ENCODE measurements at regions not wholly inside any gene's neighbourhood (a gene's known extent, or its start where the extent isn't known, plus 50 kb on each side); places are given as distances from the start of the nearest gene placed in this dataset.

GRCh38 chr4:79050541-79050880 lies 111.3 kb upstream of the PAQR3 start:
- Mint-ChIP-seq H3K4me3 (ENCODE audit: unreplicated experiment) (no peak overlapping the region), H3K4me1 (ENCODE audit: insufficient read depth, unreplicated experiment) (no peaks in the 10 kb centered on the region), H3K27ac (ENCODE audit: low read depth, unreplicated experiment) (no peak overlapping the region), H3K36me3 (ENCODE audit: insufficient read depth, unreplicated experiment) (no peaks in the 10 kb centered on the region), H3K27me3 (ENCODE audit: insufficient read depth, unreplicated experiment) (peaks cover 10% of the 10 kb centered on the region), H3K9me3 (ENCODE audit: unreplicated experiment) (no peaks in the 10 kb centered on the region)
- POLR2A ChIA-PET: no interaction called here
- CTCF ChIA-PET: interaction anchor here (0.7 to 1.2 kb wide), 4 partner anchors 8 to 1109 kb away, joined by 3 to 6 read pairs (median 4); no protein-coding TSS in a partner anchor
- BruUV-seq (replicated peaks): no TSS peak
- DNase-seq (ENCODE audit: unreplicated experiment): no peak
- intact Hi-C loops (cut with micrococcal nuclease): no loop called here
- no peak for TF ChIP-seq CTCF (IDR thresholded peaks at IDR 0.05; ENCODE audit: unreplicated experiment)

- BruUV-seq (replicated peaks): no TSS peak
- Mint-ChIP-seq H3K4me3 (ENCODE audit: unreplicated experiment) (no peak overlapping the region), H3K36me3 (ENCODE audit: insufficient read depth, unreplicated experiment) (no peaks in the 10 kb centered on the region), H3K9me3 (ENCODE audit: unreplicated experiment) (no peaks in the 10 kb centered on the region), H3K4me1 (ENCODE audit: insufficient read depth, unreplicated experiment) (no peaks in the 10 kb centered on the region), H3K27me3 (ENCODE audit: insufficient read depth, unreplicated experiment) (peaks cover 10% of the 10 kb centered on the region), H3K27ac (ENCODE audit: low read depth, unreplicated experiment) (no peak overlapping the region)
- DNase-seq (ENCODE audit: unreplicated experiment): no peak
- ChIA-PET POLR2A (no interaction called here), CTCF (interaction anchor here (0.7 to 1.2 kb wide), 4 partner anchors 8 to 1110 kb away, joined by 3 to 6 read pairs (median 5); no protein-coding TSS in a partner anchor)
- TF ChIP-seq CTCF (IDR thresholded peaks at IDR 0.05; ENCODE audit: unreplicated experiment): no peak
- intact Hi-C loops (cut with micrococcal nuclease): loop anchor here (10.0 kb wide), 2 partner anchors 1135 to 1275 kb away; no protein-coding TSS in a partner anchor
These were observed 110.8 kb upstream of the PAQR3 start for GRCh38 chr4:79049840-79050540.

GRCh38 chr4:79048878-79049277 lies 109.6 kb upstream of the PAQR3 start:
- Mint-ChIP-seq H3K9me3 (ENCODE audit: unreplicated experiment) (no peaks in the 10 kb centered on the region), H3K36me3 (ENCODE audit: insufficient read depth, unreplicated experiment) (no peaks in the 10 kb centered on the region), H3K27me3 (ENCODE audit: insufficient read depth, unreplicated experiment) (peaks cover 10% of the 10 kb centered on the region), H3K4me1 (ENCODE audit: insufficient read depth, unreplicated experiment) (no peaks in the 10 kb centered on the region), H3K27ac (ENCODE audit: low read depth, unreplicated experiment) (no peak overlapping the region), H3K4me3 (ENCODE audit: unreplicated experiment) (no peak overlapping the region)
- POLR2A ChIA-PET: interaction anchor here (0.6 kb wide), 1 partner anchor 24 kb away, joined by 4 read pairs; no protein-coding TSS in a partner anchor
- CTCF ChIA-PET: interaction anchor here (1.1 to 1.6 kb wide), 2 partner anchors 527 kb away, joined by 4 to 6 read pairs; no protein-coding TSS in a partner anchor
- no TSS peak for BruUV-seq (replicated peaks)
- DNase-seq (ENCODE audit: unreplicated experiment): no peak
- intact Hi-C loops (cut with micrococcal nuclease): loop anchor here (10.0 kb wide), 2 partner anchors 1136 to 1276 kb away; no protein-coding TSS in a partner anchor
- TF ChIP-seq CTCF (IDR thresholded peaks at IDR 0.05; ENCODE audit: unreplicated experiment): no peak

GRCh38 chr4:79047316-79047715 lies 108.1 kb upstream of the PAQR3 start:
- ChIA-PET CTCF (interaction anchor here (0.6 to 1.6 kb wide), 3 partner anchors 95 to 530 kb away, joined by 3 to 4 read pairs (median 3); no protein-coding TSS in a partner anchor), POLR2A (no interaction called here)
- Mint-ChIP-seq H3K4me1 (ENCODE audit: insufficient read depth, unreplicated experiment) (no peaks in the 10 kb centered on the region), H3K27me3 (ENCODE audit: insufficient read depth, unreplicated experiment) (peaks cover 10% of the 10 kb centered on the region), H3K36me3 (ENCODE audit: insufficient read depth, unreplicated experiment) (no peaks in the 10 kb centered on the region), H3K4me3 (ENCODE audit: unreplicated experiment) (no peak overlapping the region), H3K9me3 (ENCODE audit: unreplicated experiment) (no peaks in the 10 kb centered on the region), H3K27ac (ENCODE audit: low read depth, unreplicated experiment) (no peak overlapping the region)
- DNase-seq (ENCODE audit: unreplicated experiment): no peak
- intact Hi-C loops (cut with micrococcal nuclease): loop anchor here (10.0 kb wide), 2 partner anchors 1137 to 1277 kb away; no protein-coding TSS in a partner anchor
- BruUV-seq (replicated peaks): no TSS peak
- TF ChIP-seq CTCF (IDR thresholded peaks at IDR 0.05; ENCODE audit: unreplicated experiment): no peak

Measured in MCF 10A (cell line).